ENCODE measurements at regions not wholly inside any gene's neighbourhood (a gene's known extent, or its start where the extent isn't known, plus 50 kb on each side); places are given as distances from the start of the nearest gene placed in this dataset.
A peak's percentile ranks its signal among the peaks of the same experiment; 100 is the strongest.

DNA sequence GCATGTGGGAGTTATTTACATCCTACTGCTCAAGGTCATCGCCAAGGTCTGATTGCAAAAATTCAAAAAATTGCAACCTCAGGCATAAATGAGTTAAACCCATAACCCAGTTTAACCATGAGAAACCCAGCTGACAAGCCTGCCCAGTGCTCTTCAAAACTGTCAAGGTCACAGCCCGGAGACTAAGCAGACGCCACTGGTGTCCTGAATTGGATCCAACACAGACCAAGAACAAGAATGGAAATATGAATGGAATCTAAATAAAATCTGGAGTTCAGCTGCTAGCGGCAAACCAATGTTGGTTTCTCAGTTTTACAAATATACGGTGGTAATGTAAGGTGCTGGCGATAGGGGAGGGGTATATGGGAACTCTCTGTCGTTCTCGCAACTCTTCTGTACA, 201.5 kb upstream of the MVB12B start:
- no peak for DNase-seq (ENCODE audit: low read depth)

DNA sequence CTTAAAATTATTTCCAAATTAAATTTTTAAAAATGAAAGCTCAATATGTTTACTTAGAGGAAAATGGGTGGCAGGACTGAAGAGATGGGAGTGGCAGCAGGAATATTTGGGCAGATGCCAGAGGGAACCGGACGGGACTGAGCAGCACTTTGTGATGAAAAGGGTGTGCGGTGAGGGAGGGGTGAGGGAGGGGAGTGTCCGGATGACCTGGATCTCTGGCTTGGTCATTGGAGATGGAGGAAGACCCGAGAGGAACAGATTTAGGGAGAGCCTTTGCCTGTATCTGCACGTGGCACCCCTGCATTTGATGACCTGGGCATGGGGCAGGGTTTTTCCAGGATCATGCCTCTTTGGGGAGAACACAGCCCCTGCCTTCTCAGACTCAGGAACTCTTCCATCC, 201.1 kb upstream of the MVB12B start:
- no peak for DNase-seq (ENCODE audit: low read depth)

DNA sequence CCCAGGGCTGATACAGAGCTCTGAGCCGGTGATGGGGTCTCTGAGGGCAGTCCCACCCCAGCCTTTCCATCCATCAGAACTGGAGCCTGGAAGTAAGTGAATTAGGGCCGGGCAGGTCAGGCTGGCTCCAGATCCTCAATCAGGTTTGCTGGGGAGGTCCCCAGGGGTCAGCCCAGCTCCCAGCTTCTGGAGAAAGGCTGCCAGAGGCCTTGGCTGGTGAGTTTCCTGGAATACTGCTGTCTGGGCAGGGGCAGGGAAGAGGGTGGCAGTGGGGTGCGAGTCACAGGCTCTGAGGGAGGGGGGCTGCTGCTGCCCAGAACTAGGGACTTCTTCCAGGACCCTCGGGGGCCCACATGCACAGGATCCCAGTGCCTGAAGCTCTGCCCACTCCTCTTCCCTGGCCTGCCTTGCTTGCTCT, 200.6 kb upstream of the MVB12B start:
- DNase-seq (ENCODE audit: low read depth) = no peak

DNA sequence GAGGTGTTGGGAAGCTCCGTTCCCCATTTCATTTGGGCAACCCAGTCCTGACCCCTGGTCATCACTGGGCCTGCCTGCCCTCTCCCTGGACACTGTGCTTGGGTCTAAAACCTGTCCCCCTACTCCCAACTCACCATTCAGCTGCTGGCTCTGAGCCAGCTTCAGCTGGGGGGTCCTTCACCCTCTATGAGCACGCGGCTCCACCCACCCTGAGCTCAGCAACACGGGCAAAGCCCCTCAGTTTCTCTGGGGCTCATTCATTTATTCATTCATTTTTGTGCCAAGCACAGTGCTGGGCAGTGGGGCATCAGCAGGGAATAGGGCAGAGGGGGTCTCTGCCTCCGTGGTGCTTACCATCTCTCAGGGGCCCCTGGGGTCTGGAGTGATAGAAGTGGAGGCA, 199.8 kb upstream of the MVB12B start:
- no peak for DNase-seq (ENCODE audit: low read depth)

DNA sequence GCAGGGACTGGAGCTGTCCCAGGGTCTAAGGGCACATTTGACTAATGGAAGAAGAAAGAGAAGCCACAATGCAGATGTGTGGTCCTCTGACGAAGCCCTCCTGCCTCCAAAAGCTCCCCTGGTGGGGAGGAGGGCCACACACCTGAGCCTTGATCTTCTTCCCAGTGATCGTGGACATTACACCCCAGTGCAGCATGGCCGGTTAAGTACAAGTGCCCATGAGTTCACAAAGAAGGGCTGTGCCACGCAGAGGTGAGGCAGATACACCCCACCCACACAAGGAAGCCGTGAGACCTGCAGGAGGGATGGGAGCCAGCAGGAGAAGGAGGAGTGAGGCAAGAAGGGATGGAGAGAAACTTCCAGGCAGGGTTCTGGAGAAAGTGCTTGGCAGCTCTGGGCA, 199.0 kb upstream of the MVB12B start:
- DNase-seq (ENCODE audit: low read depth) = no peak

DNA sequence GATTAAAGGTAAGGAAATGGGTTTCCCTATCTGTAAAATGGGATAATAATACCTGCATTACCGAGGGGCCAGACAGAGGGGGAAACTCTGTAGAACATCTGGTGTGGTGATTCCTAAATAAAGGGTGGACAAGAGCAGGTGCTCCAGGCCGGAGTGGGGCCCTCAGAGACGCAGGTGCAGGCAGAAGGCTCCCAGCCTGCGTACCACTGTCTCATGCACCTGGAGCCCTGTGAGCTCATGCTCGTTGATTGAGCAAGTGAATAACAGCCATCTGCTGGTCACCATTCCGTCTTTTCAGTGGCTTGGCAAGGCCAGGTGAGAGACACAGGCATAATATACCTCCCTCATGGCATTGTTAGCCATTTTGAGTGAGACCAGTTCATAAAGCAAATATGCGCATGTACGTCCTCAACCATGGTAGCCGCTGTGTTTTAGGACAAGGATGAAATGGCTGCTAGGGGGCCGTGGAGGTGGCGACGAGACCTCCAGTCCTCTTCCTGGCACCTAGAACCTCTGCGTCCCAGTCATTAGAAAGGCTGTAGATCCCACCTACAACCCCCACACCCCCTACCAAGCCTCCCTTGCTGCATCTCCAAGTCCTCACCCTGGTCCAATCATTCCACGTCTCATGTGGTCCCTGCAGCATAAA, 198.0 kb upstream of the MVB12B start:
- no peak for DNase-seq (ENCODE audit: low read depth)

GRCh38 chr9:126131066-126132010, 195.3 kb upstream of the MVB12B start:
- no peak for DNase-seq (ENCODE audit: low read depth)

- DNase-seq (ENCODE audit: low read depth) = no peak
These were observed 193.9 kb upstream of the MVB12B start for GRCh38 chr9:126132746-126133145.

DNA sequence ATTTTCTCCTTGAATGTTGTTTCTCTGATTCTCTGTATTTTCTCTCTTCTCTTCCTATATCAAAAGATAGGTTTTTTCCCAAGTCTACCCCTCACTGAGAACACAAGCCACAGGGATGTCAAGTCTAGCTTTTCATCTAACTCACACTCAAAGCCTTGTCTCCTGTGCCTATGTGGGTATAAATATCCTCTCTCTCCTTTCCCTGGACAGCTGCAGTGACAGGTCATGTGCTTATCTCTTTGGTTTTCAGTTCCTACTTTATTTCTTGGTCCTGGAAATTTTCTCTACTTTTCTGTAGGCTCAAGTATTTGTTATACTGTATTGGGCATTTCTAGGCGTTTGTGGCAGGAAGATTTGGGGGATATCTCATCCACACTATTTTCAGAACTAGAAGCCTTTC, 182.4 kb upstream of the MVB12B start:
- DNase-seq (ENCODE audit: low read depth) = no peak

GRCh38 chr9:126144603-126145456, 181.8 kb upstream of the MVB12B start:
- DNase-seq (ENCODE audit: low read depth) = no peak

- no peak for DNase-seq (ENCODE audit: low read depth)
These were observed 180.8 kb upstream of the MVB12B start for GRCh38 chr9:126145887-126146253.

GRCh38 chr9:126146254-126147145, 180.1 kb upstream of the MVB12B start:
- peak; percentile 14 for DNase-seq (ENCODE audit: low read depth)

DNA sequence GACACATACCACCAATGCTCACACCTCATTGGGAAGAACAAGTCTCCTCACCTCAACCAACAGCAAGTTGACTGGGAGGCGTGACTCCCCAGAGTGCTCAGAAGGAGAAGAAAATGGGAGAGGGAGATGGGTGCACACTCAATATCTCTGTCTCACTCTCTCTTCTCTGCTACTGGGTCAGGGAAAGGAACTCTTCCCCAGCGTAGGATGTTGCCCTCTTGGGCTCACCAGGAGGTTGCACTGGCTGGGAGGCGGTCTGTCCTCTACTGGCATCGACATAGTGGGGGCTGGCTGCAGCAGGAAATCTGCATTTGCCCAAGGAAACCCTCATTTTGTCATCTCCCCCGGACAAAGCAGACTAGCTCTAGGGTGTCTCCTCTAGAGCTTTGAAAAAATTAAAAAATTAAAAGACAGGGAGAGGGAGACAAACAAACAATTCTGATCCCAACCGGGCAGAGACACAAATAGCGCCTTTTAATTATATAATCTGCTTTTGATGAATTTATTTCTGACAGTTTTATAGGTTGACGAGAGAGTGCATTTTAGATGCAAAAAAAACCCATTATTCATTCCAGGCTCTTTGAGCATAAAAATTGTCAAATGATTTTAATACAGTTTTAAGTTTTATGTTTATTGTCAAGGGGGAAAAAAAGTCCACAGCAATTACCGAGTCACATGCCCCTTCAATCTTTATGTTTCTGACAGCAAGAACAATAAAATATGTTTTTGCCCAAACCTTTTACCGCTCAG, 179.3 kb upstream of the MVB12B start:
- DNase-seq (ENCODE audit: low read depth) = no peak

DNA sequence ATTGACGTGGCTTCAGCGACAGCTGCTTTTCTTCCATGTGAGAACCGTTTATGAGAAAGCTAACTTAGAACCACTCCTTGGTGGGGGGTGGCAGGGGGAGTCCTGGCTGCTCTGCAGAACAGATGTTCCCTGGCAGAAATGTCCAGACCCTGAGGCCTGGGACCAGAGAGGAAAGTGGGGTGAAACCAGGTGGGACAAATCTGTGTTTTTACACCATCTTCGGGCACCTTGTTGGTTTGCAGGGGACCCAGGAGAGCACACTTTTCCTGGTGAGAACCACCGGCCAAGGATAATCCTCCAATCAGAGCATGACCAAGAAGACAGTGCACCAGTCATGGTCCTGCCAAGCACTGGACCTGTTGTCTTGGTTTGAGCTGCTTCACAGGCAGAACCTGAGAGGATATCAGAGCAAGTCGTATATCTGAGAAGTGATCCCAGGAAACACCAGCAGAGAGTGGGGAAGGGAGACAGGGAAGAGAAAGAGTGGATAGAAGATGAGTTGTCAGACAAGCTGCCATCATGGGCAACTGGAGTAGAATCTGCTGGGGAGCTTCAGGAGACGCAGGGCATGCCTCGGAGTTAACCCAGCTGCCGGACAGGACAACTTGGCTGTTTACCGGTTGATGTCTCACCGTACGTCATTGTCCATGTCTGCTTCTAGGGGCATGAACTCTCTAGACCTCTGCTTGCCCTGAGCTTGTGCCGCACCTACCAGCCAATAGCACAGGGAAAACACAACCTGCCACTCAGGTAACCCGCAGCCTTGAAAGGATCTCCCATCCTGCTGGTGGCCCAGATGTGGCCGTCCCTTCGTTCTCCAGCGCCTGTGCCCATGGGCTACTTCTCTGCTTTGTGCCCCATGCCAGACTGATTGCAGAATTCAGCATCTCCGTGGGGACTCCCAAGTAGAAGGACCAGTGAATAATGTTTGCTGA, 178.4 kb upstream of the MVB12B start:
- DNase-seq (ENCODE audit: low read depth) = no peak

- DNase-seq (ENCODE audit: low read depth) = no peak
These were observed 177.6 kb upstream of the MVB12B start for GRCh38 chr9:126148994-126149393.

GRCh38 chr9:126149661-126150060, 177.0 kb upstream of the MVB12B start:
- no peak for DNase-seq (ENCODE audit: low read depth)

DNA sequence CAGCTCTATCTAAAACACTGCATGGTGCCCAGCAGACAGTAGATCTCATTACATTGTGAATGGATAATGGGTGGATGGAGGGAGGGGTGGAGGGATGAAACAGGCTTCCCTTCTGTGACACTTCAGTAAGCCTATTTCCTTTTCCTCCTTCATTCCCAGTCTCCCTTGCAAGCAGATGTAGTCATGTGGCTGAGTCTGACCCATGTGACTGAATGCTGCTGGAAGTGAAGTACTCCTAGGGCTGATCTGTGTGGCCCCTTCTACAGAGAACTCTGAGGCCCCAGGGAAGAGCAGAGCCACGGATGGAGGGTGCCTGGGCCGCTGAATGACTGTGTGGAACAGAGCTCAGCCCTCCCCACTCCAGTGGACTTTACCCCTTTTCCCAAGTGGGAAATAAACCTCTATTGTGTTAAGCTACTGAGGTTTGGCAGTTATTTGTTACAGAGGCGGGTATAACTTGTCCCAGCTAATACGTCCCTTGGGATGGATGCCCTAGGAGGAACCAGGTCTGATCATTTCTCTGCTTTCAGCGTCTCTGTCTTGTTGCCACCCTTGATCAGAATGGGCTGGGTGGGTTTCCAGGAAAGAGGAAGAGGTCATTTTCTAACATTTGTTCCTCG, 176.1 kb upstream of the MVB12B start:
- DNase-seq (ENCODE audit: low read depth) = no peak

GRCh38 chr9:126151031-126151685, 175.5 kb upstream of the MVB12B start:
- no peak for DNase-seq (ENCODE audit: low read depth)

Data from HT1080 (cell line).